DMS79 treated with DMSO at 0.1 percent for 48 hours (cell line): ENCODE measurements at regions not wholly inside any gene's neighbourhood (a gene's known extent, or its start where the extent isn't known, plus 50 kb on each side); places are given as distances from the start of the nearest gene placed in this dataset.

Experiments used
- DNase-seq: peaks from one replicate; lab custom pipeline; 2025; lab: John Stamatoyannopoulos, UW

DNA sequence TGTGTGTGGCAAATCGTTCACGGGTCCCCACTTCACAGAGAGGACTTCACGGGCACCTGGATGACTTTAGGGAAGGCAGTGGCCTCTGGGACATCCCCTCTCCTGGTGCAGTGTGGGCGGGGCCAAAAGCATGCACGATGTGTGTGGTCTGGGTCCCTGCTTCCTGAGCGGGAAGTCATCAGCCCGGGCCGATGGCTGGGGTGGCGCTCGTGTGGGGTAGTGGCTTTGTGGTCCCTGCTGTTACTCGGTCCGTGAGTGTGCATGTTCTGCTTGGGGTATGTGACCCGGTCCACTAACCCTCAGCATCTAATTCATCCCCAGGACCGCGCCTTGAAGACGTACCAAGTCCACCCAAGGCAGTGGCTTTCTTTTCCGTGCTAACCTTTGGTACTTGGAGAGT is 142.5 kb upstream of the RTL1 start:
- DNase-seq: no peak

DNA sequence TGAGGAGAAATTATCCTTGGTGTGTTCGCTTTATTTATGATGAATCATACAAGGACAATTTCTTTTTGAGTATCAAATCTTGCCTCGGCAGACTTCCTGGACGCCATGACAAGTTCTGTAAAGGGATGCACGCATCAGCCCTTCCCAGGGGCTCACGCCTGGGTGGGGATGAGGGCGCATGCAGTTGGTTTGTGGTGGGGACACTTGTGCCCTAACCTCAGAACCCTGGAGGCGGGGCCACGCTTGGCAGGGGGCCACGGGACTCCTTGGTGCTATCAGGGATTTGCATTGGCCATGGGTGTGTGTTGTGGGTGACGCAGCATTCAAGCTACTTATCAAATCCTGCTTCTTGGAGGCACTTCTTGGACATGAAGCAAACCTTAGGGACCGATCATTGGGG is 143.8 kb upstream of the RTL1 start:
- no peak for DNase-seq

- DNase-seq: no peak
These were observed 145.2 kb upstream of the RTL1 start for GRCh38 chr14:101048766-101049165.

- DNase-seq: no peak
These were observed 146.0 kb upstream of the RTL1 start for GRCh38 chr14:101049511-101049910.

DNA sequence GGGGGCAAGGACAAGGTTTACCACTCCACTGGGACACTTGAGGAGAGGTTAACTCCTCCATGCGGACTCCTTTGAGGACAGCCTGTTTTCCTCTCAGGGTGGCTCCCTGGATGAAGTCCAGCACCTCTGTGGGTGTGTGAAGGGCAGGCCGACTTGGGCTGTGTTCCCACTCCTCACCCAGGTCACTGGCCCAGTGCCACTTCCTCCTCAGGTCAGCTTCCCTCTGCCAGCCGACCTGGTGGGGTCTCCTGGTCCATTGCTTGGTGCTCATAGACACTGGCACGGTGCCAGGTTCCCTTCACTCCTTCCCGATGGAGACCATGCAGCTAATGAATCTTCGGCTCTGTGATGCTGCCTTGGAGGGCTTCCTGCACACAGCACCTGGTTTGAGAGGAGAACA is 146.4 kb upstream of the RTL1 start:
- peak; percentile 17 for DNase-seq

DNA sequence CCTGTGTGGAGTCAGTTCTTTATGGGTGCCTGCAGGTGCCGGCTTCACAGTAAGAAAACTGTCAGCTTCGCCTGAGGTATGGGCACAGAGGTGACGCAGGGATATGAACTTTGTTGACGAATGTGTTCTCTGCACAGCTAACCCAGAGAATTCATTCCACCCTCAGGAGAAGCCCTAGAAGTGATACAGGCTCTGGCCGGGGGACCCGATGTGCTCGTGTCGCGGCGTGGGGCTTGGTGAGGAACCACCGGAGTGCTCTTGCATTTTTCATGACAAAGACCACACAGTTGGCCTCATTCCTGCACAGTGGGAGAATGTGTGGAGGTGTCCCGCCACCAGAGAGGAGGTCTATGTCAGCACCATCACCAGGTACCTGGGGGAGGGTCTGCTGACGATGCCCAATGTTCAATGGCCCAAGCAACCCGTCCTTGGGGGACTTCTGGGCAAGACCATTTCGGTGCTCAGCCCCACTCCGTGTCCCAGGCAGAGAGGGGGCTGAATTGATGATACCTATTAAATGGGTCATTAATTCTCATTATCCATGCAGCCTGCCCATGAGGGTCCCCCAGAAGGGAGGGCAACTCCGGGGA is 147.5 kb upstream of the RTL1 start:
- DNase-seq: no peak

DNA sequence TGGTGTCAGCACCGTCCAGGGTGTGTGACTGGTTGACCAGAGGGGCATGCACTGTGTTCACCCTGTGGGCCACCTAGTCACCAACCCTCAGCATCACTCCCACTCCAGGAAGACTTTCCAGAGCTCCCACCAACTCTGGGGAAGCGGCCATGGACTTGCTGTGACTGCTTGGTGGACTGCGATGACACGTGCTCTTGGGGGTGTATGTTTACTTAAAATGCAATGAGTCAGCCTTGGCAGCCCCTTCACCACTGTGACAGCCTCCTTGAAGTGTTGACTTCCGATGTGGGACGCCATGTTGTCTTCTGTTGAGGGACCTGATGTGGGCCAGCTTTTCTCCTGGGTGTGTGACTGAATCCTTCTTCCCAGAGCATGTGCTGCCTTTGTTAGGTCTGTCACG is 151.1 kb upstream of the RTL1 start:
- no peak for DNase-seq

GRCh38 chr14:101055106-101055662 is 151.7 kb upstream of the RTL1 start:
- no peak for DNase-seq

- DNase-seq: no peak
These were observed 152.4 kb upstream of the RTL1 start for GRCh38 chr14:101055776-101056374.

GRCh38 chr14:101056446-101056845 is 152.9 kb upstream of the RTL1 start:
- DNase-seq: no peak

- DNase-seq: no peak
These were observed 153.9 kb upstream of the RTL1 start for GRCh38 chr14:101057394-101057793.

GRCh38 chr14:101058571-101058970 is 155.0 kb upstream of the RTL1 start:
- DNase-seq: no peak

GRCh38 chr14:101060171-101060601 is 156.7 kb upstream of the RTL1 start:
- no peak for DNase-seq

DNA sequence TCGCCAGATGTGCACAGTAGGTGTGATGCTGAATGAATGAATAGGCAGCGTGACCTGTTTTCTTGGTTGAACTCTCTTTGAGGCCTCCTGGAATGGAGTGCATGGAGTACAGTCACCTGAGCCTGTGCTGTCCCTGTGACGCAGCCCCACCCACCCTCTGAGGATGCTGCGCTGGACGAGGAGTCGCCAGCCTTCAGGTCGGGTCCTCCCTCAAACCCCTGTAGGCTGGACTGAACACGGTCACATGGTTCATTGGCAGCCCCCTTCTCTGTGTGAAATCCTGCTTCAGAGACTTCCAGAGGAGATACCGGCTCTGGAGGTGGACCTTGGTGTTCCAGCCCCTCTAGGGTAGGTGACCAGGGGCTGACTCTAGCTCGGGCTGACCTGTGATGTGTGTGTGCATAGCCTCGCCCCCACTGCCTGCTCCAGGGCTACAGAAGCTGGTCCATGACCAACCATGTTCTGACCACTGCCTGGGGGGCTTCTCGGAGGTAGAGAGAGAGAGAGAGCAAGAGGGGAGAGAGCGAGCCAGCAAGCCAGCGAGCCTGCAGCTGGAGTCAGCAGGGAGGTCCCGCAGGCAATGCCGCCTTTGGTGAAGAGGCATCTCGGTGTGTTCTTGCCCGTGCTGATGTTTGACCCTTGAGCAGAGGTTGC is 158.0 kb upstream of the RTL1 start:
- DNase-seq: no peak

GRCh38 chr14:101062065-101062450 is 158.5 kb upstream of the RTL1 start:
- no peak for DNase-seq

- DNase-seq: no peak
These were observed 159.1 kb upstream of the RTL1 start for GRCh38 chr14:101062601-101063000.

- no peak for DNase-seq
These were observed 159.6 kb upstream of the RTL1 start for GRCh38 chr14:101063121-101063520.

DNA sequence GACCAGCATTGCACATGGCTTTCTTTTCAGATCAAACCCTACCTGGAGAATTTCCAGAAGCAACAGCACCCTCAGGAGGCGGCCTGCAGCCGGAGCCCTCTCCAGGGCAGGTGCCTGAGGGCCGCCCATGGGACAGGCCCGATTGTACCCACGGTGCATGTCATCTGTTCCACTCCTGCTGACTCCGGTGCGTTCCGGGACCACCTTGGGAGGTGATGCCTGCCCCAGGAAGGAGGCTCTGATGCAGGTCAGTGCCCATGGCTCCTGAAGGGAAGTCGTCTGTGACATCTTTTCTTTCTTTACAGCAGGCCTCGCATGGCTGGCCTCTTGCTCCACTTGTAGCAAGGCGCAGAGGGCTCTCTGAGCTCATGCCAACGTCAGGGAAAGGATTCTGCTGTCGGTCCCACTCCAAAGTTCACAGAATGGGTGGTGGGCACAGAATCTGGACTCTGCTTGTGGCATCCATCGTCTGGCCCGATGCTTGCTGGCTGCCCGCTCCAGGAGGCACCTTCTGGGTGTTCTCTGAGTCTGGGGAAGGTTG is 160.7 kb upstream of the RTL1 start:
- DNase-seq: no peak

GRCh38 chr14:101064718-101065117 is 161.2 kb upstream of the RTL1 start:
- no peak for DNase-seq

GRCh38 chr14:101065246-101065645 is 161.7 kb upstream of the RTL1 start:
- peak; percentile 65 for DNase-seq

- peak; percentile 25 for DNase-seq
These were observed 162.5 kb upstream of the RTL1 start for GRCh38 chr14:101065696-101066694.
